ENCODE measurements at regions not wholly inside any gene's neighbourhood (a gene's known extent, or its start where the extent isn't known, plus 50 kb on each side); places are given as distances from the start of the nearest gene placed in this dataset.

DNA sequence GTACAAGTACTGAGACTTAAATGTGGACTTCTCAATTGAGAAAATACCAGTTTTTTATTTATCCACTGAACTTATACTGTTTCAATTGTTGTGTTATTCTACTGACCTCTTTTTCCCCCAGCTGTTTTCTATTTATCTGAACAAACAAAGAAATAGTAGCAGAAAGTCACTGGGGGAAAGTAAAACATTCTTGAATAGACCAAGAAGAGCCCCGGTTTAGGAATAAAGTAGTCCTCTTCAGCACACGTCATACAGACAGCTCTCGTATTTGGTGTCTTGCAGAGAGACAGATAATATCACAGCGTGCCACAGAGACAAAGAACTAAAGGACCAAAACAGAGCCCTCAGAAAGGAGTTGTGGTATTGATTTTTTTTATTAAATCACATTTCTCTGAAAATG, 1159.1 kb upstream of the CDH8 start:
- intact Hi-C loops (cut with micrococcal nuclease) = no loop called here
- no peak overlapping the region for H3K4me3 Mint-ChIP-seq
- no peaks in the 10 kb centered on the region for H3K27me3 Mint-ChIP-seq
- no peak for DNase-seq
- H3K9me3 Mint-ChIP-seq = peaks cover 29% of the 10 kb centered on the region
- no peaks in the 10 kb centered on the region for H3K36me3 Mint-ChIP-seq
- H3K4me1 Mint-ChIP-seq (ENCODE audit: low read depth) = no peaks in the 10 kb centered on the region
- CTCF ChIA-PET = no interaction called here
- no peak overlapping the region for H3K27ac Mint-ChIP-seq
- POLR2A ChIA-PET = no interaction called here

DNA sequence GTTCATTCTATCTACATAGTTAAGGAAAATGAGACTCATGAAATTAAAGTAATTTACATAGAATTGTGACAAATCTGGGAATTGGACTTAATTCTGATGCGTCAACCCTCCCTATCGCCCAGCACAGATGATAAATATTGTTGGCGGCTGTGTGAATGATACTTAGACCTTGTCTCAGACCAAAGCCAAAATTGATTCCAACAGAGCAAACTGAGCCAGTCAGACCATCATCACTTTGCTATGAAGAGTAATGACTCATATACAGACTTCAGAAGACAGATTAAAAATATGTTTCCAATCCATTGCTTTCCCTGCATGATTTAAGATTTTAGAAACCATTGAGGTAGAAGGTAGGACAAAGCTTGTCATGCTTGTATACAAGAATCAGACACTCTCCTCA, 1156.7 kb upstream of the CDH8 start:
- H3K4me1 Mint-ChIP-seq (ENCODE audit: low read depth) = no peaks in the 10 kb centered on the region
- POLR2A ChIA-PET = no interaction called here
- DNase-seq = no peak
- H3K27ac Mint-ChIP-seq = no peak overlapping the region
- peaks cover 31% of the 10 kb centered on the region for H3K9me3 Mint-ChIP-seq
- intact Hi-C loops (cut with micrococcal nuclease) = no loop called here
- no peak overlapping the region for H3K4me3 Mint-ChIP-seq
- no peaks in the 10 kb centered on the region for H3K27me3 Mint-ChIP-seq
- CTCF ChIA-PET = no interaction called here
- no peaks in the 10 kb centered on the region for H3K36me3 Mint-ChIP-seq

DNA sequence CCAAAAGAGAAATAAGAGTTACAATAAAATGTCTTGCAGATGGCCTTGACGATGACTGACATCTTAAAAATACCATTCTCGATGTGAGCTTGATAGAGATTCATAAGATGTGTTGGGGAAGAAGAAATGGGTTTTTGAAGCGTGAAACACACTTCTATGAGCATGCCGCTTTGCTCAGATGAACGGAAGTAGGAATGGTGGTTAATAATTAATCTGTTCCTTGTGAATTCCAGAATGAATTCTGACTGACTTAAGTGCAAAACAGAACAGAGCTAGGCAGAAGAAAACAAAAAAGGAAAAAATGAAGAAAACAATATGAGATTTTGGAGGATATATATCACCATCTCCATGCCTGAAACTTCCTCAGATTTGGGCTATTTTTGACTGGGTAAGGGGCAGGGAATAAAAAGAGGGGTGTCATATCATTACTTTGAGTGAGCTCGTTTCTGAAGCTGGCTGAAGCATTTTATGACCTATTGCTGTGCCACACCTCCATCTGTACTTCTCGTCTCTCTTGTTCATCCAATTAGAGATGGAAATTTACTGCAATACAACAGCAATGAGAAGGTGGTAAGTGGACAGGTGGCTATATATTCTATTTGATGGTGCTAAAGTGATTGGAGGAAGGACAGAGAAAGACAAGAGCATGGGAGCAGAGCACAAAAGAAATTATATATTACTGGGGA, 1152.0 kb upstream of the CDH8 start:
- Mint-ChIP-seq H3K4me1 (ENCODE audit: low read depth) (no peaks in the 10 kb centered on the region), H3K27me3 (no peaks in the 10 kb centered on the region), H3K4me3 (no peak overlapping the region), H3K36me3 (no peaks in the 10 kb centered on the region), H3K9me3 (peaks cover 38% of the 10 kb centered on the region), H3K27ac (no peak overlapping the region)
- ChIA-PET CTCF (no interaction called here), POLR2A (no interaction called here)
- intact Hi-C loops (cut with micrococcal nuclease) = no loop called here
- DNase-seq = no peak

GRCh38 chr16:63187638-63188037, 1151.4 kb upstream of the CDH8 start:
- DNase-seq = no peak
- Mint-ChIP-seq H3K4me3 (no peak overlapping the region), H3K9me3 (peaks cover 39% of the 10 kb centered on the region), H3K36me3 (no peaks in the 10 kb centered on the region), H3K27me3 (no peaks in the 10 kb centered on the region), H3K4me1 (ENCODE audit: low read depth) (no peaks in the 10 kb centered on the region), H3K27ac (no peak overlapping the region)
- CTCF ChIA-PET = no interaction called here
- POLR2A ChIA-PET = no interaction called here
- intact Hi-C loops (cut with micrococcal nuclease) = no loop called here

DNA sequence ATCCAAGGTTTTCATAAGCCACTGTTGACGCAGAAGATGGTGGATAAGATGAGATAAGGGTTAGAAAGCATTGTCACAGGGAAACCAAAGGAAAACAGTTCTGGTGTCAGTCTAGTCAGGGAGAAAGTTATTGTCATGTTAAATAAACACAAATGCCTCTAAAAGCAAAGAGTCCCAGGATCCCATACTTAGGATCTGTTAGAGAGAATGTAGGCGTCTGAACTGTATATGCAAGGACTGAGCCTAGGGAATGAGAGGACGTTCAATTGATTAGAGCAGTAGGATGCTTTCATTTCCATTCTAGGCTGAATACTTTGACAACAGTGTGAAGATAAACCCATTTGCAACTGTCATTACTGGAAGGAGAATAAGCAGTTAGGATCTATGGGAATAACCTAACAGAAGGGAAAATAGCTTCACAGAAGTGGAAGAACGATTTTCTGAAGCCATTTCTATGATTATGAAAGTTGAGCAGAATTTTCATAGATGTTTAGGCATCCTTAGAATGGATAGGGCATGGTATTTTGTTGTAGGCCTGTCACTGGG, 1149.1 kb upstream of the CDH8 start:
- no peak overlapping the region for H3K4me3 Mint-ChIP-seq
- H3K36me3 Mint-ChIP-seq = no peaks in the 10 kb centered on the region
- no peak for DNase-seq
- intact Hi-C loops (cut with micrococcal nuclease) = no loop called here
- ChIA-PET CTCF (no interaction called here), POLR2A (no interaction called here)
- H3K4me1 Mint-ChIP-seq (ENCODE audit: low read depth) = no peaks in the 10 kb centered on the region
- no peak overlapping the region for H3K27ac Mint-ChIP-seq
- no peaks in the 10 kb centered on the region for H3K27me3 Mint-ChIP-seq
- H3K9me3 Mint-ChIP-seq = peaks cover 42% of the 10 kb centered on the region

DNA sequence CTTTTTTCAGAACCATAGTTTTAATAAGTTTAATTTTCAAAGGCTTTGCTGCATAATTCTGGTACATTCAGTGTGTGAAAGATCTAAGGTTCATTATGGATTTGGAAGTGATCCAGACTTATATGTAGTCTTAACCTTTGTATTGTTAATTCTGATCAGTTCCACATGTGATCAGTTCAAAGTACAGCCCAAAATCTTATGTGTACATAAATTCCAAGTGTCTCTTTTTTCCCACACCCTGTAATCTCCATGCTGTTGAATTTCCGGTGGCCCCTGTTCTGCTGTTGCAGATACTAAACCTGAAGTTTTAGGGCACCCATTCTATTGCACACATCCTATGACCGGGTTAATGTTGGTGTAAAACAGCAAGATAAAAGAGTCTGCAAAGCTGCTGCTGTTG, 1147.5 kb upstream of the CDH8 start:
- CTCF ChIA-PET = no interaction called here
- no peak overlapping the region for H3K4me3 Mint-ChIP-seq
- intact Hi-C loops (cut with micrococcal nuclease) = no loop called here
- DNase-seq = no peak
- peaks cover 41% of the 10 kb centered on the region for H3K9me3 Mint-ChIP-seq
- POLR2A ChIA-PET = no interaction called here
- H3K36me3 Mint-ChIP-seq = no peaks in the 10 kb centered on the region
- H3K4me1 Mint-ChIP-seq (ENCODE audit: low read depth) = no peaks in the 10 kb centered on the region
- H3K27me3 Mint-ChIP-seq = no peaks in the 10 kb centered on the region
- H3K27ac Mint-ChIP-seq = no peak overlapping the region

DNA sequence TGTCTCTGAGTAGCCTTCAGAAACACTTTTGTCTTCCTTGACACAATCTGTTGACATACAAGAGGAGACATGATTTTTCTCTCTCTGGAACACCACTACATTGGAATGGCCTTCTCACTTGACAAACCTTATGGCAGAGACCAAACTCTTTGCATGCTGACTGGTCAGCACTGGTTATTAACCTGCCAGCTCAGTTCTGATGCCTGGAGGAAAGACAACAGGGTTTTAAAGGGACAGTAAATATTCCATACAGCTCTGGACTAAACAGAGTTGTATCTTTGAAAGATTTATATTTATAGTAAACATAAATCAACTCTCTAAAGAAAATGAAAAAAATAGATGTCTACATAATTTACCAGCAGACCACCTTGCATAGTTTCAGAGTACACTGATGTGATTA, 1139.1 kb upstream of the CDH8 start:
- no peak for DNase-seq
- Mint-ChIP-seq H3K27ac (no peak overlapping the region), H3K4me3 (no peak overlapping the region), H3K9me3 (peaks cover 33% of the 10 kb centered on the region), H3K27me3 (no peaks in the 10 kb centered on the region), H3K36me3 (no peaks in the 10 kb centered on the region), H3K4me1 (ENCODE audit: low read depth) (no peaks in the 10 kb centered on the region)
- POLR2A ChIA-PET = no interaction called here
- CTCF ChIA-PET = no interaction called here
- intact Hi-C loops (cut with micrococcal nuclease) = no loop called here

GRCh38 chr16:63174801-63175200, 1138.6 kb upstream of the CDH8 start:
- Mint-ChIP-seq H3K9me3 (peaks cover 34% of the 10 kb centered on the region), H3K4me3 (no peak overlapping the region), H3K27me3 (no peaks in the 10 kb centered on the region), H3K36me3 (no peaks in the 10 kb centered on the region), H3K4me1 (ENCODE audit: low read depth) (no peaks in the 10 kb centered on the region), H3K27ac (no peak overlapping the region)
- CTCF ChIA-PET = no interaction called here
- POLR2A ChIA-PET = no interaction called here
- DNase-seq = no peak
- intact Hi-C loops (cut with micrococcal nuclease) = no loop called here

GRCh38 chr16:63171545-63171944, 1135.3 kb upstream of the CDH8 start:
- H3K4me1 Mint-ChIP-seq (ENCODE audit: low read depth) = no peaks in the 10 kb centered on the region
- H3K36me3 Mint-ChIP-seq = no peaks in the 10 kb centered on the region
- no peak overlapping the region for H3K27ac Mint-ChIP-seq
- POLR2A ChIA-PET = no interaction called here
- intact Hi-C loops (cut with micrococcal nuclease) = no loop called here
- CTCF ChIA-PET = no interaction called here
- H3K4me3 Mint-ChIP-seq = no peak overlapping the region
- DNase-seq = no peak
- H3K27me3 Mint-ChIP-seq = no peaks in the 10 kb centered on the region
- H3K9me3 Mint-ChIP-seq = peaks cover 40% of the 10 kb centered on the region

- POLR2A ChIA-PET = no interaction called here
- no peak overlapping the region for H3K4me3 Mint-ChIP-seq
Measured at GRCh38 chr16:63169100-63169499, 1132.9 kb upstream of the CDH8 start.

GRCh38 chr16:63157818-63158217, 1121.6 kb upstream of the CDH8 start:
- intact Hi-C loops (cut with micrococcal nuclease) = no loop called here
- ChIA-PET CTCF (no interaction called here), POLR2A (no interaction called here)
- Mint-ChIP-seq H3K36me3 (no peaks in the 10 kb centered on the region), H3K27ac (no peak overlapping the region), H3K4me1 (ENCODE audit: low read depth) (no peaks in the 10 kb centered on the region), H3K27me3 (no peaks in the 10 kb centered on the region), H3K9me3 (peaks cover 48% of the 10 kb centered on the region), H3K4me3 (no peak overlapping the region)
- DNase-seq = no peak

More at GRCh38 chr16:63169100-63169499, 1132.9 kb upstream of the CDH8 start:
- Mint-ChIP-seq H3K27me3 (no peaks in the 10 kb centered on the region), H3K27ac (no peak overlapping the region), H3K9me3 (peaks cover 32% of the 10 kb centered on the region), H3K36me3 (no peaks in the 10 kb centered on the region), H3K4me1 (ENCODE audit: low read depth) (no peaks in the 10 kb centered on the region)
- intact Hi-C loops (cut with micrococcal nuclease) = no loop called here
- no peak for DNase-seq
- CTCF ChIA-PET = no interaction called here

GRCh38 chr16:63146251-63146650, 1110.0 kb upstream of the CDH8 start:
- Mint-ChIP-seq H3K4me3 (no peak overlapping the region), H3K27me3 (no peaks in the 10 kb centered on the region), H3K4me1 (ENCODE audit: low read depth) (no peaks in the 10 kb centered on the region), H3K9me3 (peaks cover 14% of the 10 kb centered on the region), H3K36me3 (no peaks in the 10 kb centered on the region), H3K27ac (no peak overlapping the region)
- DNase-seq = no peak
- intact Hi-C loops (cut with micrococcal nuclease) = no loop called here
- CTCF ChIA-PET = no interaction called here
- POLR2A ChIA-PET = no interaction called here

DNA sequence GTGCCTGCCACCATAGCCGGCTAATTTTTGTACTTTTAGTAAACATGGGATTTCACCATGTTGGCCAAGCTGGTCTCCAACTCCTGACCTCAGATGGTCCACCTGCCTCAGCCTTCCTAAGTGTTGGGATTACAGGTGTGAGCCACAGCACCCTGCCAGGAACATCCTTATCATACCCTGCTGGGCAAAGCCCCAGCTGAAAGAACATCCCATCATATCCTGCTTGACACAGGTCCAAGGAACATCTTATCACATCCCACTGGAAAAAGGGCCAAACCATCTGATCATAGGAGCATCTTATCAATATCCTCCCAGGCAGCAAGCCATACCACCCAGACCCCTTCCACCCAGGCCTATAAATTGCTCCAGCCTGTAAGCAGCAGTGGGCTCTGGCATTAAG, 1109.2 kb upstream of the CDH8 start:
- no peak overlapping the region for H3K4me3 Mint-ChIP-seq
- intact Hi-C loops (cut with micrococcal nuclease) = no loop called here
- POLR2A ChIA-PET = no interaction called here
- H3K9me3 Mint-ChIP-seq = peaks cover 19% of the 10 kb centered on the region
- H3K36me3 Mint-ChIP-seq = no peaks in the 10 kb centered on the region
- CTCF ChIA-PET = no interaction called here
- H3K27ac Mint-ChIP-seq = no peak overlapping the region
- DNase-seq = no peak
- no peaks in the 10 kb centered on the region for H3K27me3 Mint-ChIP-seq
- no peaks in the 10 kb centered on the region for H3K4me1 Mint-ChIP-seq (ENCODE audit: low read depth)
